Naive thymus-derived CD8-positive, alpha-beta T cell (primary cell): ENCODE measurements at regions not wholly inside any gene's neighbourhood (a gene's known extent, or its start where the extent isn't known, plus 50 kb on each side); places are given as distances from the start of the nearest gene placed in this dataset.
"Not testable (repeated sequence)": the region's sequence is repeated elsewhere in the genome, so short reads cannot be mapped to it uniquely, and the experiment has no call there.

Source experiments
- ATAC-seq, 2 donors: fragments of 150-1000 bp; cut with Tn5 transposase in 1 of 2; sonication (Bioruptor Pico), chemical (Tn5 transposase) in 1 of 2; 1 replicate in 1 of 2; 2 replicates in 1 of 2; pipeline ENCODE4 v1.10.0; 2021; ENCODE audit warnings: mild to moderate bottlenecking in 2 of 2, moderate library complexity in 2 of 2
- POLR2A ChIA-PET: fragments of 350-600 bp; sonication (Branson Sonifier 250); formaldehyde crosslinking; loops from one replicate; lab custom pipeline; 2021; ENCODE audit warnings: antibody characterized with exemption; lab: Charles Lee
- DNase-seq, 10 donors: peaks; one replicate each; pipeline versions ENCODE4 v3.0.0 to v3.0.0-alpha.2; 2020 to 2022
- H3K27ac Mint-ChIP-seq, 10 donors: one replicate each; pipeline ENCODE4 v1.8.0; 2020 to 2022; ENCODE audit warnings: mild to moderate bottlenecking in 10 of 10, mixed read lengths in 10 of 10, moderate library complexity in 4 of 10, inconsistent platforms in 1 of 10
- H3K27me3 Mint-ChIP-seq, 5 donors: one replicate each; pipeline ENCODE4 v1.8.0; 2021 to 2022; ENCODE audit warnings: mixed read lengths in 5 of 5
- H3K36me3 Mint-ChIP-seq, 3 donors: one replicate each; pipeline ENCODE4 v1.8.0; 2020 to 2022; ENCODE audit warnings: mixed read lengths in 3 of 3, mild to moderate bottlenecking in 2 of 3, inconsistent platforms in 1 of 3
- H3K4me1 Mint-ChIP-seq, 4 donors: one replicate each; pipeline ENCODE4 v1.8.0; 2021 to 2022; ENCODE audit warnings: mixed read lengths in 4 of 4
- H3K4me3 Mint-ChIP-seq, 10 donors: one replicate each; pipeline ENCODE4 v1.8.0; 2020 to 2022; ENCODE audit warnings: mild to moderate bottlenecking in 10 of 10, mixed read lengths in 10 of 10, moderate library complexity in 6 of 10, inconsistent platforms in 1 of 10
- H3K9me3 Mint-ChIP-seq, 9 donors: one replicate each; pipeline ENCODE4 v1.8.0; 2020 to 2022; ENCODE audit warnings: mixed read lengths in 9 of 9, mild to moderate bottlenecking in 3 of 9, inconsistent platforms in 1 of 9, moderate library complexity in 1 of 9

GRCh38 chr12:9471501-9471900 is 136.2 kb downstream of the KLRB1 start:
- ATAC-seq, H3K27me3 Mint-ChIP-seq, DNase-seq, H3K9me3 Mint-ChIP-seq, H3K36me3 Mint-ChIP-seq, H3K4me3 Mint-ChIP-seq, H3K27ac Mint-ChIP-seq, POLR2A ChIA-PET: not testable (repeated sequence)
- peaks cover 10 to 29% (median 14%) of the 10 kb centered on the region in 4 donors for H3K4me1 Mint-ChIP-seq

GRCh38 chr12:9470367-9470766 is 137.3 kb downstream of the KLRB1 start:
- POLR2A ChIA-PET, DNase-seq, H3K36me3 Mint-ChIP-seq, H3K27me3 Mint-ChIP-seq, H3K9me3 Mint-ChIP-seq: not testable (repeated sequence)
- ATAC-seq: peak in 1 of 2 donors; percentile 23
- Mint-ChIP-seq H3K27ac (peak overlapping the region in 5 of 10 donors; percentile 5 to 34 (median 17)), H3K4me1 (peaks cover 10 to 29% (median 14%) of the 10 kb centered on the region in 4 donors), H3K4me3 (peak overlapping the region in 1 of 10 donors; percentile 9)

- ATAC-seq, DNase-seq, H3K4me3 Mint-ChIP-seq, H3K36me3 Mint-ChIP-seq, POLR2A ChIA-PET, H3K27me3 Mint-ChIP-seq, H3K9me3 Mint-ChIP-seq: not testable (repeated sequence)
- H3K4me1 Mint-ChIP-seq: peaks cover 10 to 29% (median 14%) of the 10 kb centered on the region in 4 donors
- peak overlapping the region in 2 of 10 donors; percentile 28 to 34 for H3K27ac Mint-ChIP-seq
These were observed 137.8 kb downstream of the KLRB1 start for GRCh38 chr12:9469956-9470355.

- H3K4me1 Mint-ChIP-seq: peaks cover 10 to 29% (median 14%) of the 10 kb centered on the region in 4 donors
- DNase-seq, POLR2A ChIA-PET, H3K27me3 Mint-ChIP-seq, ATAC-seq, H3K4me3 Mint-ChIP-seq, H3K36me3 Mint-ChIP-seq, H3K9me3 Mint-ChIP-seq: not testable (repeated sequence)
- peak overlapping the region in 1 of 10 donors; percentile 53 for H3K27ac Mint-ChIP-seq
These were observed 138.3 kb downstream of the KLRB1 start for GRCh38 chr12:9469463-9469862.

GRCh38 chr12:9468998-9469397 is 138.7 kb downstream of the KLRB1 start:
- not testable (repeated sequence) for H3K36me3 Mint-ChIP-seq, H3K9me3 Mint-ChIP-seq, H3K27me3 Mint-ChIP-seq
- peak; percentile 52 to 72 for ATAC-seq
- H3K4me1 Mint-ChIP-seq: peaks cover 10 to 29% (median 14%) of the 10 kb centered on the region in 4 donors
- H3K27ac Mint-ChIP-seq: peak overlapping the region in 3 of 10 donors; percentile 53 to 58 (median 57)
- DNase-seq: peak; percentile 12 to 80 (median 43)
- peak overlapping the region in 2 of 10 donors; percentile 23 to 41 for H3K4me3 Mint-ChIP-seq
- POLR2A ChIA-PET: interaction anchor here (0.7 kb wide), 1 partner anchor 138 kb away, joined by 3 read pairs; no protein-coding TSS in a partner anchor

- POLR2A ChIA-PET: interaction anchor here (0.6 kb wide), 1 partner anchor 305 kb away, joined by 3 read pairs; no protein-coding TSS in a partner anchor
These were observed 139.6 kb downstream of the KLRB1 start for GRCh38 chr12:9468144-9468543.

GRCh38 chr12:9464408-9464807 is 143.3 kb downstream of the KLRB1 start:
- ATAC-seq (no peak), DNase-seq (no peak)
- H3K4me1 Mint-ChIP-seq: peaks cover 0 to 15% (median 5%) of the 10 kb centered on the region in 4 donors
- no peaks in the 10 kb centered on the region for H3K36me3 Mint-ChIP-seq
- POLR2A ChIA-PET: no interaction called here
- H3K9me3 Mint-ChIP-seq: no peaks in the 10 kb centered on the region
- H3K27ac Mint-ChIP-seq: no peak overlapping the region
- no peak overlapping the region for H3K4me3 Mint-ChIP-seq
- H3K27me3 Mint-ChIP-seq: no peaks in the 10 kb centered on the region

More at GRCh38 chr12:9468144-9468543, 139.6 kb downstream of the KLRB1 start:
- not testable (repeated sequence) for H3K4me3 Mint-ChIP-seq, H3K36me3 Mint-ChIP-seq, H3K27me3 Mint-ChIP-seq, DNase-seq, ATAC-seq, H3K27ac Mint-ChIP-seq, H3K9me3 Mint-ChIP-seq
- peaks cover 10 to 29% (median 14%) of the 10 kb centered on the region in 4 donors for H3K4me1 Mint-ChIP-seq

- H3K27me3 Mint-ChIP-seq, POLR2A ChIA-PET, ATAC-seq, DNase-seq, H3K27ac Mint-ChIP-seq, H3K9me3 Mint-ChIP-seq, H3K4me1 Mint-ChIP-seq, H3K36me3 Mint-ChIP-seq, H3K4me3 Mint-ChIP-seq: not testable (repeated sequence)
These were observed 152.2 kb downstream of the KLRB1 start for GRCh38 chr12:9455516-9455915.

GRCh38 chr12:9454021-9454420 is 153.7 kb downstream of the KLRB1 start:
- POLR2A ChIA-PET, ATAC-seq: not testable (repeated sequence)
- H3K27ac Mint-ChIP-seq: peak overlapping the region in 1 of 10 donors; percentile 47

GRCh38 chr12:9450127-9450567 is 157.6 kb downstream of the KLRB1 start:
- ATAC-seq (peak in 1 of 2 donors; percentile 18), DNase-seq (peak in 5 of 10 donors; percentile 14 to 38 (median 15))
- H3K4me3 Mint-ChIP-seq: peak overlapping the region in 7 of 10 donors; percentile 11 to 100 (median 98)
- POLR2A ChIA-PET: interaction anchor here (1.0 kb wide), 1 partner anchor 198 kb away, joined by 3 read pairs; no protein-coding TSS in a partner anchor
- not testable (repeated sequence) for H3K36me3 Mint-ChIP-seq, H3K9me3 Mint-ChIP-seq, H3K27me3 Mint-ChIP-seq
- H3K4me1 Mint-ChIP-seq: peaks cover 14 to 26% (median 23%) of the 10 kb centered on the region in 4 donors
- H3K27ac Mint-ChIP-seq: peak overlapping the region in 2 of 10 donors; percentile 69 to 97

More at GRCh38 chr12:9454021-9454420, 153.7 kb downstream of the KLRB1 start:
- H3K27me3 Mint-ChIP-seq, H3K4me3 Mint-ChIP-seq, H3K4me1 Mint-ChIP-seq, H3K36me3 Mint-ChIP-seq, DNase-seq, H3K9me3 Mint-ChIP-seq: not testable (repeated sequence)

GRCh38 chr12:9449657-9450126 is 158.0 kb downstream of the KLRB1 start:
- H3K9me3 Mint-ChIP-seq, H3K27me3 Mint-ChIP-seq, H3K36me3 Mint-ChIP-seq, ATAC-seq: not testable (repeated sequence)
- POLR2A ChIA-PET: interaction anchor here (1.0 kb wide), 1 partner anchor 198 kb away, joined by 3 read pairs; no protein-coding TSS in a partner anchor
- peak overlapping the region in 7 of 10 donors; percentile 20 to 97 (median 78) for H3K27ac Mint-ChIP-seq
- peak in 3 of 10 donors; percentile 14 to 44 (median 20) for DNase-seq
- peak overlapping the region; percentile 63 to 100 (median 98) for H3K4me3 Mint-ChIP-seq
- peaks cover 14 to 26% (median 23%) of the 10 kb centered on the region in 4 donors for H3K4me1 Mint-ChIP-seq

GRCh38 chr12:9449181-9449580 is 158.5 kb downstream of the KLRB1 start:
- POLR2A ChIA-PET: interaction anchor here (1.0 kb wide), 1 partner anchor 199 kb away, joined by 3 read pairs; no protein-coding TSS in a partner anchor
- DNase-seq (no peak), ATAC-seq (no peak)
- no peaks in the 10 kb centered on the region for H3K27me3 Mint-ChIP-seq
- peak overlapping the region in 6 of 10 donors; percentile 20 to 97 (median 86) for H3K27ac Mint-ChIP-seq
- peak overlapping the region; percentile 96 to 100 (median 98) for H3K4me3 Mint-ChIP-seq
- no peaks in the 10 kb centered on the region for H3K9me3 Mint-ChIP-seq
- H3K36me3 Mint-ChIP-seq: no peaks in the 10 kb centered on the region
- peaks cover 14 to 26% (median 22%) of the 10 kb centered on the region in 4 donors for H3K4me1 Mint-ChIP-seq

GRCh38 chr12:9448648-9449047 is 159.1 kb downstream of the KLRB1 start:
- ATAC-seq, H3K36me3 Mint-ChIP-seq, POLR2A ChIA-PET, H3K9me3 Mint-ChIP-seq, H3K27me3 Mint-ChIP-seq: not testable (repeated sequence)
- peak overlapping the region in 9 of 10 donors; percentile 16 to 97 (median 94) for H3K27ac Mint-ChIP-seq
- DNase-seq: peak in 1 of 10 donors; percentile 9
- H3K4me1 Mint-ChIP-seq: peaks cover 14 to 26% (median 22%) of the 10 kb centered on the region in 4 donors
- peak overlapping the region; percentile 96 to 100 (median 98) for H3K4me3 Mint-ChIP-seq
